Sigmoid colon (tissue), 4 donors: ENCODE measurements at regions not wholly inside any gene's neighbourhood (a gene's known extent, or its start where the extent isn't known, plus 50 kb on each side); places are given as distances from the start of the nearest gene placed in this dataset.

Experiments
- CTCF ChIP-seq, 4 experiments: fragments of 450-650 bp in 3 of 4; fragments of 200-600 bp in 1 of 4; IDR thresholded peaks; one replicate each; pipeline ENCODE4 v1.5.1; 2016 to 2019; ENCODE audit warnings: antibody characterized with exemption in 4 of 4, mild to moderate bottlenecking in 3 of 4, moderate library complexity in 2 of 4
- EP300 ChIP-seq, 4 donors: sonication (generic); formaldehyde crosslinking; IDR thresholded peaks; one replicate each; pipeline ENCODE4 v1.6.1; 2017; ENCODE audit warnings: antibody characterized with exemption in 4 of 4
- POLR2A ChIP-seq, 2 donors: fragments of 450-650 bp; IDR thresholded peaks; one replicate each; pipeline ENCODE4 v1.6.1; 2016; ENCODE audit warnings: antibody characterized with exemption in 2 of 2, mild to moderate bottlenecking in 2 of 2, moderate library complexity in 2 of 2
- POLR2AphosphoS5 ChIP-seq, 4 donors: sonication (generic); formaldehyde crosslinking; IDR thresholded peaks; one replicate each; pipeline ENCODE4 v1.6.1; 2017; ENCODE audit warnings: antibody characterized with exemption in 4 of 4

GRCh38 chr9:73020877-73021276 lies 68.0 kb upstream of the ALDH1A1 start:
- TF ChIP-seq POLR2A (IDR thresholded peaks at IDR 0.05) (no peak), CTCF (IDR thresholded peaks at IDR 0.05) (no peak), POLR2AphosphoS5 (IDR thresholded peaks at IDR 0.05) (no peak), EP300 (IDR thresholded peaks at IDR 0.05) (no peak)
